Activated B cell treated with CpG ODN at 0.5 μM for 24 hours (primary cell): ENCODE measurements at regions not wholly inside any gene's neighbourhood (a gene's known extent, or its start where the extent isn't known, plus 50 kb on each side); places are given as distances from the start of the nearest gene placed in this dataset.

ENCODE experiments used
- ATAC-seq: fragments of 200-7000 bp; cut with Tn5 transposase; one replicate; pipeline ENCODE4 v1.10.0; 2021; ENCODE audit warnings: low read depth, mild to moderate bottlenecking, moderate library complexity
- CTCF ChIA-PET: fragments of 350-600 bp; sonication (Branson Sonifier 250); formaldehyde crosslinking; loops from one replicate; lab custom pipeline; 2021; ENCODE audit warnings: antibody characterized with exemption; lab: Charles Lee
- POLR2A ChIA-PET: fragments of 350-600 bp; sonication (Branson Sonifier 250); formaldehyde crosslinking; loops from one replicate; lab custom pipeline; 2021; ENCODE audit warnings: antibody characterized with exemption; lab: Charles Lee
- DNase-seq: peaks from one replicate; pipeline ENCODE4 v3.0.0; 2022
- H3K27ac Mint-ChIP-seq: one replicate; pipeline ENCODE4 v1.8.0; 2020; ENCODE audit warnings: mixed read lengths
- H3K27me3 Mint-ChIP-seq: one replicate; pipeline ENCODE4 v1.8.0; 2021; ENCODE audit warnings: mixed read lengths
- H3K36me3 Mint-ChIP-seq: one replicate; pipeline ENCODE4 v1.8.0; 2021; ENCODE audit warnings: low read depth, mixed read lengths
- H3K4me1 Mint-ChIP-seq: one replicate; pipeline ENCODE4 v1.8.0; 2021; ENCODE audit warnings: mixed read lengths
- H3K4me3 Mint-ChIP-seq: one replicate; pipeline ENCODE4 v1.8.0; 2020; ENCODE audit warnings: mild to moderate bottlenecking, mixed read lengths
- H3K9me3 Mint-ChIP-seq: one replicate; pipeline ENCODE4 v1.8.0; 2020; ENCODE audit warnings: mixed read lengths
- CTCF ChIP-seq: fragments of 200-600 bp; IDR thresholded peaks from one replicate; pipeline ENCODE4 v1.8.0; 2022; ENCODE audit warnings: antibody characterized with exemption, mild to moderate bottlenecking
- intact Hi-C: fragments of 100-400 bp; cut with micrococcal nuclease; formaldehyde crosslinking; loops from one replicate; pipeline ENCODE4 v1.15.1; 2024

DNA sequence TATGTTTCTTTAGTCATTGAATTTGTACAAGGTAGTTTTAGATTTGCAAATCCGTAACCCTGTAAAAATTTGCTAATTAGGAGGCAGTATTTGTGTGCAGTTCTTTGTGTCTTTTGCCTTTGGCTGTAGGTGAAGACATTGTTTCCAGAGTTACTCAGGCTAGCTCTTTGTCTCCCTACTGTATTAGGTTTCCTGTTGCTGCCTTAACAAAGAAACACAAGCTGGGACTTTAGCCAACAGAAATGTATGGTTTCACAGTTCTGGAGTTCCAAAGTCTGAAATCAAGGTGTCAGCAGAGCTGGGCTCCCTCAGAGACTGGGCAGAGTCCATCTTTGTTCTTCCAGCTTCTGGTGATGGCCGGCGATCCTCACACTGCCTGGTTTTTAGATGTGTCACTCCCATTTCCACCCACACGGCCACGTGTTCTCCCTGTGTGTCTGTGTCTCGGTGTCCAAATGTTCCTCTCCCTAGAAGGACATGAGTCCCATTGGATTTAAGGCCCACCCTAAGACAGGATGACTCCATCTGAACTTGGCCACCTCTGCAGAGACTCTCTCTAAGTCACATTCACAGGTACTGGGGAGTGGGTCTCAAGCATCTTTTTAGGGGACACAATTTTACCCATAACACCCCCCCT lies 309.7 kb downstream of the GALR1 start:
- Mint-ChIP-seq H3K4me1 (no peaks in the 10 kb centered on the region), H3K27ac (no peak overlapping the region), H3K4me3 (no peak overlapping the region), H3K36me3 (no peaks in the 10 kb centered on the region), H3K9me3 (no peaks in the 10 kb centered on the region), H3K27me3 (no peaks in the 10 kb centered on the region)
- no peak for TF ChIP-seq CTCF
- POLR2A ChIA-PET = no interaction called here
- no peak for DNase-seq
- intact Hi-C loops = no loop called here
- CTCF ChIA-PET = no interaction called here
- no peak for ATAC-seq

GRCh38 chr18:77560341-77560992 lies 310.8 kb downstream of the GALR1 start:
- intact Hi-C loops = no loop called here
- DNase-seq (no peak), ATAC-seq (no peak)
- no peaks in the 10 kb centered on the region for H3K36me3 Mint-ChIP-seq
- POLR2A ChIA-PET = no interaction called here
- no peak for TF ChIP-seq CTCF
- no peaks in the 10 kb centered on the region for H3K4me1 Mint-ChIP-seq
- no peak overlapping the region for H3K4me3 Mint-ChIP-seq
- H3K27me3 Mint-ChIP-seq = no peaks in the 10 kb centered on the region
- H3K9me3 Mint-ChIP-seq = no peaks in the 10 kb centered on the region
- CTCF ChIA-PET = no interaction called here
- no peak overlapping the region for H3K27ac Mint-ChIP-seq

- Mint-ChIP-seq H3K27ac (no peak overlapping the region), H3K4me3 (no peak overlapping the region), H3K27me3 (no peaks in the 10 kb centered on the region), H3K4me1 (no peaks in the 10 kb centered on the region), H3K36me3 (no peaks in the 10 kb centered on the region), H3K9me3 (peaks cover 2% of the 10 kb centered on the region)
- intact Hi-C loops = no loop called here
- ChIA-PET CTCF (no interaction called here), POLR2A (no interaction called here)
- no peak for DNase-seq
- no peak for TF ChIP-seq CTCF
- no peak for ATAC-seq
Observed at GRCh38 chr18:77566604-77567003, 317.0 kb downstream of the GALR1 start.

DNA sequence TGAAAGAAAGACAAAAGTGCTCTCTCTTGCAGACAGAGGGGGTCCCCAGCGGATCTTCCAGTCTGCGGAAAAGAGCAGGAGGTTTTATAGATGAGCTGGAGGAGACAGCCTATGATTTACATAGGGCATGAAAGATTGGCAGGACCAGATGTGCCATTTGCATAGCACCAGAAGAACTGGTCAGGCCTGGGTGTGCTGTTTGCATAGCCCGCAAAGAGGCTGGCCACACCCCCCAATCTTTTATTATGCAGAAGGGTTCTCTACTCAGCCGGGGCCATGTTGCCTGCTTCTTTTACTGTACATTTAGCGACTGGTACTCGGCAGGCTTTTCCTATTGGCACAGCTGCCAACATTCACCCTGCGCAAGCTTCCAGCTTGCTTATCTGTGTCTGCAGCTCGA lies 317.6 kb downstream of the GALR1 start:
- H3K36me3 Mint-ChIP-seq = no peaks in the 10 kb centered on the region
- no peak overlapping the region for H3K4me3 Mint-ChIP-seq
- no peak for TF ChIP-seq CTCF
- H3K9me3 Mint-ChIP-seq = peaks cover 2% of the 10 kb centered on the region
- intact Hi-C loops = no loop called here
- POLR2A ChIA-PET = no interaction called here
- no peak overlapping the region for H3K27ac Mint-ChIP-seq
- H3K4me1 Mint-ChIP-seq = no peaks in the 10 kb centered on the region
- DNase-seq (no peak), ATAC-seq (no peak)
- H3K27me3 Mint-ChIP-seq = no peaks in the 10 kb centered on the region
- CTCF ChIA-PET = no interaction called here

DNA sequence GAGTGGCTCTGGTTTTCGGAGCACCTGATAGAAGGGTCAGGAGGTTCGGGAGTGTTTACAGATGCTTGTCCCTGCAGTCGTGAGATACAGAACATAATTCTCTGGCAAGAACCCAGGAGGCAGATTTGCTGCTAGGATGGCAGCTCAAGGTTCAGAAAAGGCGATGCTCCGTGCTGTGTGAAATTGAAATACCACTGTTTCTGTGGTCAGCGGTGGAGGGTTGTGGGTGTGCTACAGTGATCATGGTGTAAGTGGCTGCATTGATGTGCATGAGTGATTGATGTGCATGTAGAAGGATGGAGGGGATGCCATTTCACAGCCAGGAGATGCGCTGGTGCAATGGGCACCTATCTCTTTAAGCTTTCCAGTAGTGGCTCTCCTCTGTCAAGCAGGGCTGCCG lies 322.1 kb downstream of the GALR1 start:
- no peak for TF ChIP-seq CTCF
- intact Hi-C loops = no loop called here
- H3K27ac Mint-ChIP-seq = no peak overlapping the region
- POLR2A ChIA-PET = no interaction called here
- H3K4me3 Mint-ChIP-seq = no peak overlapping the region
- no peak for DNase-seq
- H3K9me3 Mint-ChIP-seq = peaks cover 2% of the 10 kb centered on the region
- CTCF ChIA-PET = no interaction called here
- H3K36me3 Mint-ChIP-seq = no peaks in the 10 kb centered on the region
- ATAC-seq = no peak
- no peaks in the 10 kb centered on the region for H3K27me3 Mint-ChIP-seq
- H3K4me1 Mint-ChIP-seq = no peaks in the 10 kb centered on the region
